Gastroesophageal sphincter (tissue), 4 donors: ENCODE measurements at regions not wholly inside any gene's neighbourhood (a gene's known extent, or its start where the extent isn't known, plus 50 kb on each side); places are given as distances from the start of the nearest gene placed in this dataset.

ENCODE experiments used
- ATAC-seq: fragments of 150-250 bp; one replicate; pipeline ENCODE4 v1.9.1; 2016; ENCODE audit warnings: mild to moderate bottlenecking, moderate library complexity
- H3K27ac ChIP-seq, 4 donors: fragments of 200-600 bp; sonication (generic) in 3 of 4; 1 replicate in 3 of 4; 2 replicates in 1 of 4; pipeline ENCODE4 v1.5.1; 2016 to 2019
- H3K27me3 ChIP-seq: fragments of 200-600 bp; sonication (generic); one replicate; pipeline ENCODE4 v1.5.1; 2019
- H3K36me3 ChIP-seq, 2 donors: fragments of 200-600 bp; sonication (generic); one replicate each; pipeline ENCODE4 v1.5.1; 2019; ENCODE audit warnings: control low read depth in 1 of 2
- H3K4me1 ChIP-seq, 3 donors: fragments of 200-600 bp; sonication (generic); 1 replicate in 2 of 3; 2 replicates in 1 of 3; pipeline ENCODE4 v1.5.1; 2016 to 2019; ENCODE audit warnings: control low read depth in 2 of 3
- H3K4me3 ChIP-seq, 2 donors: fragments of 200-600 bp; sonication (generic); one replicate each; pipeline ENCODE4 v1.5.1; 2019; ENCODE audit warnings: mild to moderate bottlenecking in 1 of 2, moderate library complexity in 1 of 2
- H3K9me3 ChIP-seq, 3 donors: fragments of 200-600 bp; sonication (generic); one replicate each; pipeline ENCODE4 v1.5.1; 2017 to 2019; ENCODE audit warnings: control low read depth in 2 of 3
- EP300 ChIP-seq: sonication (generic); formaldehyde crosslinking; IDR thresholded peaks from one replicate; pipeline ENCODE4 v1.6.1; 2017; ENCODE audit warnings: antibody characterized with exemption, mild to moderate bottlenecking
- POLR2A ChIP-seq, 2 donors: fragments of 450-650 bp; IDR thresholded peaks; one replicate each; pipeline ENCODE4 v1.6.1; 2017; ENCODE audit warnings: antibody characterized with exemption in 2 of 2, mild to moderate bottlenecking in 2 of 2, moderate library complexity in 1 of 2
- POLR2AphosphoS5 ChIP-seq: sonication (generic); formaldehyde crosslinking; IDR thresholded peaks from one replicate; pipeline ENCODE4 v1.6.1; 2017; ENCODE audit warnings: antibody characterized with exemption
- WGBS, 2 donors: methylation state at CpG; one replicate each; pipeline ENCODE4 v1.1.5; 2018; ENCODE audit warnings: low coverage in 1 of 2; 5-methylcytosine and 5-hydroxymethylcytosine counted together
- TF ChIP-seq, protein P1 (sequence below), 4 experiments: fragments of 200-600 bp in 2 of 4; fragments of 450-650 bp in 2 of 4; sonication (generic) in 1 of 4; IDR thresholded peaks; one replicate each; pipeline ENCODE4 v1.5.1; 2017 to 2019; ENCODE audit warnings: antibody characterized with exemption in 4 of 4, mild to moderate bottlenecking in 2 of 4, moderate library complexity in 2 of 4

DNA sequence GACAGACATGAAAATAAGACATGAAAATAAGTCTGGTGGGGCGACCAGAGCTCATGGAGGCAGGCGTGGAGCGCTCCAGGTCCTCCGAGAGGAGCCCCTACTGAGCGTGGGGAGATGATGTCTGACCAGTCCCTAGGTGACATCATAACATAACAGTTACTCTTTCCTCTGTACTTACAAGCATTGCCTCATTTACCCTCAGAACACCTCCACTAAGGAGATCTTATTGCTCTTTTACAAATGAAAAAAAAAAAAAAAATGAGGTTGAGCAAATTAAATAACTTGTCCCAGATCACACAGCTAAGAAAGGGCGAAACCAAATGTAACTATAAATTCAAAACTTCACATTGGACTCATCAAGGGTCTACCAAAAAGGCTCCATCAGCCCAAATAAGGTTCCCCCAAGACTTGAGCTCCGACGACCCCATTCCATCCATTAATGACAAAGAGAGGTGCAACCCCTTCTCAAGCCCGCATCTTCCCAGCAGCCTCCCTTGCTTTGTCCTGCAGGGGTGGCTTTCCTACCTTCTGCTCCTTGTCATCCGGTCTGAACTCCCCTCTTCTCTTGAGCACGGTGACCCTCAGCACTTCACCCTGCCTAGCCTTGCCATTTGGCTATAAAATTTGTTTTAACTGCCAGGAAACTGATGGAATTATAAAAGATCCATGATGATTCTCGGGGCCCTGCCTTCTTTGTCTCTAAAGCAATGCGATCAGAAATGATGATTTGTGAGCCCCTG, 246.7 kb downstream of the DHX15 start:
- no peaks in the 10 kb centered on the region for H3K4me1 ChIP-seq
- H3K9me3 ChIP-seq: no peaks in the 10 kb centered on the region
- TF ChIP-seq POLR2A (IDR thresholded peaks at IDR 0.05): no peak
- no peak for TF ChIP-seq POLR2AphosphoS5
- TF ChIP-seq, protein P1, sequence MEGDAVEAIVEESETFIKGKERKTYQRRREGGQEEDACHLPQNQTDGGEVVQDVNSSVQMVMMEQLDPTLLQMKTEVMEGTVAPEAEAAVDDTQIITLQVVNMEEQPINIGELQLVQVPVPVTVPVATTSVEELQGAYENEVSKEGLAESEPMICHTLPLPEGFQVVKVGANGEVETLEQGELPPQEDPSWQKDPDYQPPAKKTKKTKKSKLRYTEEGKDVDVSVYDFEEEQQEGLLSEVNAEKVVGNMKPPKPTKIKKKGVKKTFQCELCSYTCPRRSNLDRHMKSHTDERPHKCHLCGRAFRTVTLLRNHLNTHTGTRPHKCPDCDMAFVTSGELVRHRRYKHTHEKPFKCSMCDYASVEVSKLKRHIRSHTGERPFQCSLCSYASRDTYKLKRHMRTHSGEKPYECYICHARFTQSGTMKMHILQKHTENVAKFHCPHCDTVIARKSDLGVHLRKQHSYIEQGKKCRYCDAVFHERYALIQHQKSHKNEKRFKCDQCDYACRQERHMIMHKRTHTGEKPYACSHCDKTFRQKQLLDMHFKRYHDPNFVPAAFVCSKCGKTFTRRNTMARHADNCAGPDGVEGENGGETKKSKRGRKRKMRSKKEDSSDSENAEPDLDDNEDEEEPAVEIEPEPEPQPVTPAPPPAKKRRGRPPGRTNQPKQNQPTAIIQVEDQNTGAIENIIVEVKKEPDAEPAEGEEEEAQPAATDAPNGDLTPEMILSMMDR (IDR thresholded peaks at IDR 0.05): no peak
- no peak for TF ChIP-seq EP300
- H3K27ac ChIP-seq: no peak overlapping the region
- H3K27me3 ChIP-seq: no peaks in the 10 kb centered on the region
- no peaks in the 10 kb centered on the region for H3K36me3 ChIP-seq
- 83 to 89% methylated on average over 5 to 12 of the region's 13 CpGs for WGBS, 2 donors
- ATAC-seq: no peak
- H3K4me3 ChIP-seq: no peak overlapping the region

DNA sequence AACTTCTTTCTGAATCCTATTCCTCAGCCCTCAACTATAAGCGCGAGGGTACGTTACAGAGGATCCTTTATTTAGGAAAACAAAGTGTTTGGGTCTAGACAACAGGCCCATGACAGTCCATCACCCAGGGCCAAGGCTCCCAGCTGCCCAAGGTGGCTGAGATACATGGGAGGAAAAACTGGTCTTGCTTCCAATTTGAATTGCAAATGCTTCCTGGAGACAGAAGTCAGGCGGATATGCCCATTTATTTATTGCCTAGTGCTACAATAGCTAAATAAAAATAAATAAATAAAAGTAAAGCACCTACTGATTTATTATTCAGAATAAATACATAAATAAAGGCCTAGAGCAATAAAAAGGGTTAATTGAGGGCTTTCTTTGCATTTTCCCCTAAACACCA, 248.7 kb downstream of the DHX15 start:
- ATAC-seq: no peak
- no peaks in the 10 kb centered on the region for H3K36me3 ChIP-seq
- no peak for TF ChIP-seq EP300
- no peak for TF ChIP-seq POLR2AphosphoS5
- TF ChIP-seq, protein P1 (IDR thresholded peaks at IDR 0.05): no peak
- TF ChIP-seq POLR2A (IDR thresholded peaks at IDR 0.05): no peak
- H3K4me1 ChIP-seq: no peaks in the 10 kb centered on the region
- H3K4me3 ChIP-seq: no peak overlapping the region
- H3K9me3 ChIP-seq: no peaks in the 10 kb centered on the region
- 90 to 100% methylated on average over 1 to 3 of the region's 4 CpGs for WGBS, 2 donors
- no peaks in the 10 kb centered on the region for H3K27me3 ChIP-seq
- H3K27ac ChIP-seq: no peak overlapping the region

DNA sequence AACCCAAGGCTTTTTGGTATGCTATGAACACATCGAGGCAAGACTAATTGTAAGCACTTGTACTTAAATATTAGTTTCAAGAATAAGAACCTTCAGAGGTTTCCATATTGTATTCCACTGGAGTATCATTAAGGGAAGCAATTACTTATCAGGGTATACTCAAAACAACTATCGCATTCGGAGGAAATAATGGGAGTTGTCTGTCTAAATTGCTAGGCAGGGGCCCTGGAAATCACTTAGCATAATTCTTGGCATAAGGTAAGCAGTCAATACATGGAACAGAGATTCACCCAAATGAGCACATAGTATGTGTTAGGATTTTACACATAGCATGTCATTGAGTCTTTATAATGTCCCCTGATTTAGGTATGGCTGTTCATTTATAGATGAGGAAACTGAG, 249.4 kb downstream of the DHX15 start:
- no peak overlapping the region for H3K4me3 ChIP-seq
- no peaks in the 10 kb centered on the region for H3K27me3 ChIP-seq
- TF ChIP-seq POLR2A (IDR thresholded peaks at IDR 0.05) (no peak), EP300 (no peak), POLR2AphosphoS5 (no peak)
- TF ChIP-seq, protein P1 (IDR thresholded peaks at IDR 0.05): no peak
- no peaks in the 10 kb centered on the region for H3K4me1 ChIP-seq
- WGBS, 2 donors: 96% methylated on average over 3 of the region's 3 CpGs; no CpG with 5 or more reads in 1 of the 2 donors
- no peaks in the 10 kb centered on the region for H3K36me3 ChIP-seq
- no peaks in the 10 kb centered on the region for H3K9me3 ChIP-seq
- ATAC-seq: no peak
- H3K27ac ChIP-seq: no peak overlapping the region

DNA sequence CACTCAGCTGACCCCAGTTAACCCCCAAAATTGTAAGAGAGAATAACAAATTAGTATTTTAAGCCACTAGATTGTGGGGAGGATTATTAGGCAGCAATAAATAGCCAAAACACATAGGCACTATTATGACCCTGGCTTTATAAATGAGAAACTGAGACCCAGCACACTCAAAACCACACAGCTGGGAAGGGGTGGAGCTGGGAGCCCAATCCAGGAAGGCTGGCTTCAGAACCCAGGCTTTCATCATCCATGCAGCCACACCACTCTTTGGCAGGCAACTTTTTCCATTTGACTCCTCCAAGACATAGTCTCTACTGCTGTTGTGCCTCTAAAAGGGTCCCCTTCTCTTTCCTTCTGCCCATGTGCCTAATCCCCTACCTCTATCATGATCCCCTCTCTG, 253.8 kb downstream of the DHX15 start:
- H3K9me3 ChIP-seq: no peaks in the 10 kb centered on the region
- no peaks in the 10 kb centered on the region for H3K27me3 ChIP-seq
- H3K4me1 ChIP-seq: no peaks in the 10 kb centered on the region
- H3K36me3 ChIP-seq: no peaks in the 10 kb centered on the region
- H3K27ac ChIP-seq: no peak overlapping the region
- TF ChIP-seq POLR2AphosphoS5 (no peak), POLR2A (IDR thresholded peaks at IDR 0.05) (no peak), EP300 (no peak)
- TF ChIP-seq, protein P1 (IDR thresholded peaks at IDR 0.05): no peak
- ATAC-seq: peak; percentile 48
- H3K4me3 ChIP-seq: no peak overlapping the region

DNA sequence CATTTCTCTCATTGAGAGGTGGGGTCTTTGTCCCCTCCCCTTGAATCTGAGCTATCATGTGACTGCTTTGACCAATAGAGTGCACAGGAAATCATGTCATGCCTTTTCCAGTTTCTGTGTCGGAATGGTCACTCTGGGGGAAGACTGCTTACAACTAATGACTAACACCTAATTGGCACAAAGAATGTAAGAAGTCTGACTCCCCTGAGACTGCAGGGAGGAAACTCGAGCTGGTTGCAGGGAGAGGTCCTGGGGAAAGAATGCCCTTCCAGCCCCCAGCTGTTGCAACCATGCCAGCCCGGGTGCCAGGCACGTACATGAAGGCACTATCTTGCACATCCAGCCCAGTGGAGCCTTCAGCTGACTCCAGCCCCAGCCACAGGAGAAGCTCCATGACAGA, 254.2 kb downstream of the DHX15 start:
- Histone ChIP-seq H3K4me1 (no peaks in the 10 kb centered on the region), H3K27ac (no peak overlapping the region), H3K9me3 (no peaks in the 10 kb centered on the region), H3K27me3 (no peaks in the 10 kb centered on the region), H3K36me3 (no peaks in the 10 kb centered on the region), H3K4me3 (no peak overlapping the region)
- ATAC-seq: no peak
- TF ChIP-seq POLR2AphosphoS5 (no peak), POLR2A (IDR thresholded peaks at IDR 0.05) (no peak)
- 40 to 50% methylated on average over 1 to 2 of the region's 4 CpGs for WGBS, 2 donors
